ENCODE measurements at regions not wholly inside any gene's neighbourhood (a gene's known extent, or its start where the extent isn't known, plus 50 kb on each side); places are given as distances from the start of the nearest gene placed in this dataset.

DNA sequence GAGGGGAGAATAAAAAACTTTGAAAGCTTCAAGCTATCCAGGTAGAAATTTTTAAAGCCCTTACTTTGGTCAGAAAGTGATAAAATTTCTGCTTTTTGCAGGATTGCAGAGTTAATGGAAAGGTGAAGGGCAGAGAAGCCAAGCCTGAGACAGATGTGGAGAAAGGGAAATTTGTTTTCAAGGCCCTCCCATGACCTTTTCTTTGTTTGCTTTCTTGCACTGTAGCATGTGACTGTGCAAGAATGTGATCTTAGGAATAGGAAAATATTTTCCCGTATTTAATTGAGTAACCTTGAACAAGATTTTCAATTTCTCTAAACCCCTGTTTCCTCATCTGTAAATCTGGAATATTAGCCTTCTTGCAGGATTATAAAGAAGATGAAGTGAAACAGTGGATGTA lies 307.2 kb downstream of the PPARGC1A start:
- Histone ChIP-seq H3K9me2 (replicated peaks; ENCODE audit: low read length) (no peaks in the 10 kb centered on the region), H3K27me3 (ENCODE audit: low read length) (no peaks in the 10 kb centered on the region; the same call in 1 of the 2 replicates), H3K4me2 (ENCODE audit: low read length) (no peak overlapping the region), H3K79me2 (ENCODE audit: low read length) (no peaks in the 10 kb centered on the region), H3K4me3 (ENCODE audit: low read length) (no peak overlapping the region), H3K9me3 (ENCODE audit: low read length) (no peaks in the 10 kb centered on the region), H3K27ac (ENCODE audit: low read length) (no peak overlapping the region), H4K20me1 (ENCODE audit: low read length) (no peaks in the 10 kb centered on the region), H2AFZ (ENCODE audit: low read length) (no peak overlapping the region), H3F3A (ENCODE audit: low read length, unreplicated experiment) (no peaks in the 10 kb centered on the region), H3K4me1 (ENCODE audit: insufficient read depth, low read length) (no peaks in the 10 kb centered on the region), H3K9ac (ENCODE audit: low read length) (no peak overlapping the region), H3K36me3 (ENCODE audit: low read depth, low read length) (no peaks in the 10 kb centered on the region)
- POLR2A ChIA-PET (ENCODE audit: unreplicated experiment) = no interaction called here
- intact Hi-C loops (cut with micrococcal nuclease) = no loop called here
- CTCF ChIA-PET = no interaction called here
- no peak for ATAC-seq
- TF ChIP-seq EZH2 (IDR thresholded peaks at IDR 0.05; ENCODE audit: low read length, unreplicated experiment) (no peak), EZH2phosphoT487 (IDR thresholded peaks at IDR 0.05; ENCODE audit: borderline replicate concordance, low read length) (no peak), CTCF (conservative IDR thresholded peaks at IDR 0.05; ENCODE audit: low read depth, low read length) (no peak)
- BruUV-seq (replicated peaks) = no TSS peak
- DNase-seq = no peak

- ATAC-seq (no peak), DNase-seq (no peak)
- no peaks in the 10 kb centered on the region for H3K9me2 ChIP-seq (replicated peaks; ENCODE audit: low read length)
- no peaks in the 10 kb centered on the region for H3K9me3 ChIP-seq (ENCODE audit: low read length)
- H3K27ac ChIP-seq (ENCODE audit: low read length) = no peak overlapping the region
- H3K4me1 ChIP-seq (ENCODE audit: insufficient read depth, low read length) = no peaks in the 10 kb centered on the region
- no peaks in the 10 kb centered on the region for H3K36me3 ChIP-seq (ENCODE audit: low read depth, low read length)
- ChIA-PET POLR2A (ENCODE audit: unreplicated experiment) (no interaction called here), CTCF (no interaction called here)
- BruUV-seq (replicated peaks) = no TSS peak
- H3K79me2 ChIP-seq (ENCODE audit: low read length) = no peaks in the 10 kb centered on the region
- intact Hi-C loops (cut with micrococcal nuclease) = no loop called here
- H2AFZ ChIP-seq (ENCODE audit: low read length) = no peak overlapping the region
- no peaks in the 10 kb centered on the region; the same call in 1 of the 2 replicates for H3K27me3 ChIP-seq (ENCODE audit: low read length)
- H3F3A ChIP-seq (ENCODE audit: low read length, unreplicated experiment) = no peaks in the 10 kb centered on the region
- no peak overlapping the region for H3K4me3 ChIP-seq (ENCODE audit: low read length)
- H3K9ac ChIP-seq (ENCODE audit: low read length) = no peak overlapping the region
- TF ChIP-seq EZH2phosphoT487 (IDR thresholded peaks at IDR 0.05; ENCODE audit: borderline replicate concordance, low read length) = no peak
- no peak for TF ChIP-seq CTCF (conservative IDR thresholded peaks at IDR 0.05; ENCODE audit: low read depth, low read length)
- TF ChIP-seq EZH2 (IDR thresholded peaks at IDR 0.05; ENCODE audit: low read length, unreplicated experiment) = no peak
- H4K20me1 ChIP-seq (ENCODE audit: low read length) = no peaks in the 10 kb centered on the region
- no peak overlapping the region for H3K4me2 ChIP-seq (ENCODE audit: low read length)
These were observed 310.7 kb downstream of the PPARGC1A start for GRCh38 chr4:23579166-23579565.

DNA sequence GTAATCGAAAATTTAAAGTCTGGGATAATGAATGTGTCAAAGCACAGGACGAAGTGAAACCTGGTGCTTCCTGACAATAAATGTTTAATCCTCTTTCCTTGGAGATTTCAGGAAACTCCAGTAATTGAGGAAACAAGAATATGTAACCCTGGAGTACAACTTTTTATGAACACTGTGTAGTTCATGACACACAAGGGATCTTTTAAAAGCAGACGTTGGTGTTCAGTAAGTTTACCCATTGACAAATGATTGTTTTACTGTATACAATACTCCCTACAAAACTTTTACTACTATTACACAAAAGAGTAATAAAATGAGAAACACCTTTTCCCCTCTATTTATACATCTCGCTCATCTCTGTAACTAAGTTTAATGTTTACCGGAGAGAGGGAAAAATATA lies 312.4 kb downstream of the PPARGC1A start:
- Histone ChIP-seq H3F3A (ENCODE audit: low read length, unreplicated experiment) (no peaks in the 10 kb centered on the region), H3K79me2 (ENCODE audit: low read length) (no peaks in the 10 kb centered on the region), H3K4me2 (ENCODE audit: low read length) (no peak overlapping the region), H4K20me1 (ENCODE audit: low read length) (no peaks in the 10 kb centered on the region), H3K4me1 (ENCODE audit: insufficient read depth, low read length) (no peaks in the 10 kb centered on the region), H3K4me3 (ENCODE audit: low read length) (no peak overlapping the region), H3K9me2 (replicated peaks; ENCODE audit: low read length) (no peaks in the 10 kb centered on the region), H3K9ac (ENCODE audit: low read length) (no peak overlapping the region), H3K27me3 (ENCODE audit: low read length) (no peaks in the 10 kb centered on the region; the same call in 1 of the 2 replicates), H2AFZ (ENCODE audit: low read length) (no peak overlapping the region), H3K9me3 (ENCODE audit: low read length) (no peaks in the 10 kb centered on the region), H3K27ac (ENCODE audit: low read length) (no peak overlapping the region), H3K36me3 (ENCODE audit: low read depth, low read length) (no peaks in the 10 kb centered on the region)
- no TSS peak for BruUV-seq (replicated peaks)
- CTCF ChIA-PET = no interaction called here
- POLR2A ChIA-PET (ENCODE audit: unreplicated experiment) = no interaction called here
- TF ChIP-seq CTCF (conservative IDR thresholded peaks at IDR 0.05; ENCODE audit: low read depth, low read length) (no peak), EZH2phosphoT487 (IDR thresholded peaks at IDR 0.05; ENCODE audit: borderline replicate concordance, low read length) (no peak), EZH2 (IDR thresholded peaks at IDR 0.05; ENCODE audit: low read length, unreplicated experiment) (no peak)
- intact Hi-C loops (cut with micrococcal nuclease) = no loop called here
- no peak for DNase-seq
- no peak for ATAC-seq

Measured in PC-3 (cell line).